ENCODE measurements at regions not wholly inside any gene's neighbourhood (a gene's known extent, or its start where the extent isn't known, plus 50 kb on each side); places are given as distances from the start of the nearest gene placed in this dataset.

- H3K4me3 ChIP-seq (ENCODE audit: low read depth, low read length) = no peak overlapping the region
- DNase-seq (ENCODE audit: extremely low spot score) = no peak
- no peaks in the 10 kb centered on the region for H3K4me1 ChIP-seq (ENCODE audit: insufficient read depth)
- no peaks in the 10 kb centered on the region for H3K36me3 ChIP-seq (ENCODE audit: insufficient read depth)
- WGBS = 82% methylated on average over 9 of the region's 9 CpGs
- no peak overlapping the region for H3K27ac ChIP-seq (ENCODE audit: low read depth)
Observed at GRCh38 chr15:38818157-38818790, 253.7 kb upstream of the RASGRP1 start.

- H3K4me3 ChIP-seq (ENCODE audit: low read depth, low read length) = no peak overlapping the region
- no peak overlapping the region for H3K27ac ChIP-seq (ENCODE audit: low read depth)
- no peaks in the 10 kb centered on the region for H3K4me1 ChIP-seq (ENCODE audit: insufficient read depth)
- DNase-seq (ENCODE audit: extremely low spot score) = no peak
- WGBS = 85% methylated on average over 8 of the region's 8 CpGs
- no peaks in the 10 kb centered on the region for H3K36me3 ChIP-seq (ENCODE audit: insufficient read depth)
Observed at GRCh38 chr15:38819387-38819950, 254.9 kb upstream of the RASGRP1 start.

GRCh38 chr15:38823263-38823662 lies 258.6 kb upstream of the RASGRP1 start:
- WGBS = 85% methylated on average over 3 of the region's 3 CpGs
- Histone ChIP-seq H3K27ac (ENCODE audit: low read depth) (no peak overlapping the region), H3K4me3 (ENCODE audit: low read depth, low read length) (no peak overlapping the region), H3K4me1 (ENCODE audit: insufficient read depth) (no peaks in the 10 kb centered on the region), H3K36me3 (ENCODE audit: insufficient read depth) (no peaks in the 10 kb centered on the region)
- no peak for DNase-seq (ENCODE audit: extremely low spot score)

- no peak overlapping the region for H3K27ac ChIP-seq (ENCODE audit: low read depth)
- H3K4me1 ChIP-seq (ENCODE audit: insufficient read depth) = no peaks in the 10 kb centered on the region
- no peaks in the 10 kb centered on the region for H3K36me3 ChIP-seq (ENCODE audit: insufficient read depth)
- 78% methylated on average over 3 of the region's 3 CpGs for WGBS
- DNase-seq (ENCODE audit: extremely low spot score) = no peak
- no peak overlapping the region for H3K4me3 ChIP-seq (ENCODE audit: low read depth, low read length)
Observed at GRCh38 chr15:38824719-38825118, 260.1 kb upstream of the RASGRP1 start.

GRCh38 chr15:38826880-38827279 lies 262.3 kb upstream of the RASGRP1 start:
- no peak overlapping the region for H3K27ac ChIP-seq (ENCODE audit: low read depth)
- H3K36me3 ChIP-seq (ENCODE audit: insufficient read depth) = no peaks in the 10 kb centered on the region
- H3K4me1 ChIP-seq (ENCODE audit: insufficient read depth) = no peaks in the 10 kb centered on the region
- DNase-seq (ENCODE audit: extremely low spot score) = no peak
- 47% methylated on average over 2 of the region's 2 CpGs for WGBS
- no peak overlapping the region for H3K4me3 ChIP-seq (ENCODE audit: low read depth, low read length)

- Histone ChIP-seq H3K36me3 (ENCODE audit: insufficient read depth) (no peaks in the 10 kb centered on the region), H3K4me3 (ENCODE audit: low read depth, low read length) (no peak overlapping the region), H3K4me1 (ENCODE audit: insufficient read depth) (no peaks in the 10 kb centered on the region), H3K27ac (ENCODE audit: low read depth) (no peak overlapping the region)
- 61% methylated on average over 4 of the region's 4 CpGs for WGBS
- DNase-seq (ENCODE audit: extremely low spot score) = no peak
Observed at GRCh38 chr15:38828031-38828532, 263.5 kb upstream of the RASGRP1 start.

- DNase-seq (ENCODE audit: extremely low spot score) = no peak
- Histone ChIP-seq H3K4me3 (ENCODE audit: low read depth, low read length) (no peak overlapping the region), H3K36me3 (ENCODE audit: insufficient read depth) (no peaks in the 10 kb centered on the region), H3K4me1 (ENCODE audit: insufficient read depth) (no peaks in the 10 kb centered on the region), H3K27ac (ENCODE audit: low read depth) (no peak overlapping the region)
- 100% methylated on average over 1 of the region's 1 CpG for WGBS
Observed at GRCh38 chr15:38829086-38829485, 264.5 kb upstream of the RASGRP1 start.

GRCh38 chr15:38842226-38842625 lies 277.6 kb upstream of the RASGRP1 start:
- H3K4me1 ChIP-seq (ENCODE audit: insufficient read depth) = no peaks in the 10 kb centered on the region
- H3K4me3 ChIP-seq (ENCODE audit: low read depth, low read length) = no peak overlapping the region
- WGBS = 71% methylated on average over 1 of the region's 1 CpG
- no peaks in the 10 kb centered on the region for H3K36me3 ChIP-seq (ENCODE audit: insufficient read depth)
- DNase-seq (ENCODE audit: extremely low spot score) = no peak
- no peak overlapping the region for H3K27ac ChIP-seq (ENCODE audit: low read depth)

GRCh38 chr15:38843051-38843501 lies 278.5 kb upstream of the RASGRP1 start:
- no peaks in the 10 kb centered on the region for H3K4me1 ChIP-seq (ENCODE audit: insufficient read depth)
- H3K4me3 ChIP-seq (ENCODE audit: low read depth, low read length) = no peak overlapping the region
- no peak overlapping the region for H3K27ac ChIP-seq (ENCODE audit: low read depth)
- DNase-seq (ENCODE audit: extremely low spot score) = no peak
- 69% methylated on average over 3 of the region's 3 CpGs for WGBS
- no peaks in the 10 kb centered on the region for H3K36me3 ChIP-seq (ENCODE audit: insufficient read depth)

GRCh38 chr15:38843736-38844590 lies 279.3 kb upstream of the RASGRP1 start:
- no peak for DNase-seq (ENCODE audit: extremely low spot score)
- H3K4me1 ChIP-seq (ENCODE audit: insufficient read depth) = no peaks in the 10 kb centered on the region
- H3K4me3 ChIP-seq (ENCODE audit: low read depth, low read length) = no peak overlapping the region
- H3K27ac ChIP-seq (ENCODE audit: low read depth) = no peak overlapping the region
- H3K36me3 ChIP-seq (ENCODE audit: insufficient read depth) = no peaks in the 10 kb centered on the region
- WGBS = 47% methylated on average over 10 of the region's 10 CpGs

GRCh38 chr15:38844736-38845135 lies 280.1 kb upstream of the RASGRP1 start:
- H3K4me1 ChIP-seq (ENCODE audit: insufficient read depth) = no peaks in the 10 kb centered on the region
- DNase-seq (ENCODE audit: extremely low spot score) = no peak
- 50% methylated on average over 1 of the region's 1 CpG for WGBS
- no peak overlapping the region for H3K27ac ChIP-seq (ENCODE audit: low read depth)
- no peak overlapping the region for H3K4me3 ChIP-seq (ENCODE audit: low read depth, low read length)
- no peaks in the 10 kb centered on the region for H3K36me3 ChIP-seq (ENCODE audit: insufficient read depth)

- DNase-seq (ENCODE audit: extremely low spot score) = no peak
- 24% methylated on average over 2 of the region's 2 CpGs for WGBS
- Histone ChIP-seq H3K4me1 (ENCODE audit: insufficient read depth) (no peaks in the 10 kb centered on the region), H3K36me3 (ENCODE audit: insufficient read depth) (no peaks in the 10 kb centered on the region), H3K4me3 (ENCODE audit: low read depth, low read length) (no peak overlapping the region), H3K27ac (ENCODE audit: low read depth) (no peak overlapping the region)
Observed at GRCh38 chr15:38846346-38846745, 281.7 kb upstream of the RASGRP1 start.

GRCh38 chr15:38847666-38848065 lies 283.1 kb upstream of the RASGRP1 start:
- Histone ChIP-seq H3K4me3 (ENCODE audit: low read depth, low read length) (no peak overlapping the region), H3K36me3 (ENCODE audit: insufficient read depth) (no peaks in the 10 kb centered on the region), H3K27ac (ENCODE audit: low read depth) (no peak overlapping the region), H3K4me1 (ENCODE audit: insufficient read depth) (no peaks in the 10 kb centered on the region)
- DNase-seq (ENCODE audit: extremely low spot score) = no peak
- 89% methylated on average over 5 of the region's 5 CpGs for WGBS

- WGBS = 0% methylated on average over 1 of the region's 1 CpG
- Histone ChIP-seq H3K27ac (ENCODE audit: low read depth) (no peak overlapping the region), H3K4me1 (ENCODE audit: insufficient read depth) (no peaks in the 10 kb centered on the region), H3K36me3 (ENCODE audit: insufficient read depth) (no peaks in the 10 kb centered on the region), H3K4me3 (ENCODE audit: low read depth, low read length) (no peak overlapping the region)
- no peak for DNase-seq (ENCODE audit: extremely low spot score)
Observed at GRCh38 chr15:38849046-38849445, 284.4 kb upstream of the RASGRP1 start.

Data from urinary bladder (tissue), 3 donors.